GM23248 (cell line): ENCODE measurements at regions not wholly inside any gene's neighbourhood (a gene's known extent, or its start where the extent isn't known, plus 50 kb on each side); places are given as distances from the start of the nearest gene placed in this dataset.

Source experiments
- EZH2 ChIP-seq: fragments of 200-600 bp; sonication (generic); IDR thresholded peaks from 2 replicates; pipeline ENCODE4 v1.6.1; 2018; ENCODE audit warnings: antibody characterized with exemption, mild to moderate bottlenecking; ENCODE audit not compliant: insufficient read depth, poor library complexity, severe bottlenecking
- EZH2phosphoT487 ChIP-seq: fragments of 200-600 bp; sonication (generic); IDR thresholded peaks from 2 replicates; pipeline ENCODE4 v1.6.1; 2018; ENCODE audit warnings: antibody characterized with exemption, moderate library complexity, mild to moderate bottlenecking, low read depth; ENCODE audit not compliant: insufficient read depth

DNA sequence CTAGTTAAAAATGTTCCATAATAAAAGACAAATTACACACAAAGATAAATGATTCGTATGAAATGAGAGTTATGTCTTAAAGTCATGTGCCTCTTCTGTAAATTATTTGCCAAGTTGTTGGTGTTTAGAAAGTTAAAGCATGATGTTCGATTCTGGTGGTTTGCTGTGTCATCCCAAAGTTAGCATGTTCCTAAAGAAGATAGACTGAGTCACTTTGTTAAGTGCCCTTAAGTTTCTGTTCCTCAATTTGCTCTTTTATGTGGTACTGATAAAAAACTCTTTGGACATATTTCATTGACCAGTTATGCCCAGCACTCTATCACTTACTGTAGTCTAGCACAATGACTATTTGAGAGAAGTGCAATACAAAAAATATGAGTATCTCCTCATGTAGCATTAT, 366.9 kb upstream of the ZNF608 start:
- TF ChIP-seq EZH2phosphoT487 (no peak), EZH2 (no peak)
